ENCODE measurements at regions not wholly inside any gene's neighbourhood (a gene's known extent, or its start where the extent isn't known, plus 50 kb on each side); places are given as distances from the start of the nearest gene placed in this dataset.
"Not testable (repeated sequence)": the region's sequence is repeated elsewhere in the genome, so short reads cannot be mapped to it uniquely, and the experiment has no call there.

- TF ChIP-seq POLR2AphosphoS5, CTCF (IDR thresholded peaks at IDR 0.05): not testable (repeated sequence)
Observed at GRCh38 chr1:83343767-83344166, 655.2 kb downstream of the TTLL7 start.
